T follicular helper cell (primary cell): ENCODE measurements at regions not wholly inside any gene's neighbourhood (a gene's known extent, or its start where the extent isn't known, plus 50 kb on each side); places are given as distances from the start of the nearest gene placed in this dataset.

Experiments
- DNase-seq: peaks from one replicate; pipeline ENCODE4 v3.0.0-alpha.2; 2020; ENCODE audit warnings: low read depth

DNA sequence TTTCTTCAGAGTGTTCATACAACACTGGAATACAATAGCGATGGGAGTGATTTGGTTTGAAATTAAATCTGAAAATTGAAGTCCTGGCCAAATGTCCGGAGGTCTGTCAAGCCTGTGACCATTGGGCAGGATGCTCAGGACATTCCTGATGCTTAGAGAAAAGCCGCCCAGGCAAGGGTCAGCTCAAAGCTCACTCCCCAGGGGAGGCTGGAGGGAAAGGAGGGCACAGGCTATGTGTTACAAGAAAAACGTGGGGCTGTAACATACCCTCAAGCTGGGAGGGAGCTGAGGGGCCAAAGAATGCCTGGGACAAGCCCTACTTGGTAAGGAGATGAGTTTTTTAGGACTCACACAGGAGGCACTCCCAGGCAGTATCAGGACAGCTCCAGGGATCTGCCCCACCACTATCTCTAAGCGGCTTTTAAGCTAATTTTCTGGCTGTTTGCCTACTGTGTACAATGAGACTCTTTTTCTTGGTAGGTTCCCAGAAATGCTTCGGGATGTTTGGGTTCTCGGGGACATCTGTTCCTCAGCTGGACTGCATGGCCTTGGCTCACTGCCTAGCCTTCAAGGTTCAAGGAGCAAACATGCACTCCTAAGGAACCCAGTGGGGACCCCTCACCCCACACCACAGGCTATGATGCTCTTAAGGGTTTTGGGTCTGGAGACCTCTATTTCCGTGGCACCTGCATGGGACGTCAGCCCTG, 500.1 kb downstream of the BRD1 start:
- no peak for DNase-seq

DNA sequence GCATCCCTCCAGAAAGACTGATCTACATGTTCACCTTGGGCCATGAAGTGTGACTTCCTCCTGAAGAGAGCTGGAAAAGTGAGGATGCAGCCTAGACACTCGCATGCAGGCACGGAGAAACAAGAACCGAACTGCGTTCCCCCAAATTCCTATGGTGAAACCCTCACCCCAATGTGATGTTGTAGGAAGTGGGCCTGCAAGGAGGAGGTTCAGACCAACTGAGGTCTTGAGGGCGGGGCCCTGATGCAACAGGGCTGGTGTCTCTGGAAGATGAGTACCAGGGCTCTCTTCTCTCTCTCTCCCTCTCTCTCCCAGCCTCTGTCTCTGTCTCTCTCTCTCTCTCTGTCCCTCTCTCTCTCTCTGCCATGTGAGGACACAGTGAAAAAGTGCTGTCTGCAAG, 501.1 kb downstream of the BRD1 start:
- no peak for DNase-seq

GRCh38 chr22:49325531-49326395, 501.9 kb downstream of the BRD1 start:
- DNase-seq = no peak

- no peak for DNase-seq
Measured at GRCh38 chr22:49324527-49325491, 502.9 kb downstream of the BRD1 start.

DNA sequence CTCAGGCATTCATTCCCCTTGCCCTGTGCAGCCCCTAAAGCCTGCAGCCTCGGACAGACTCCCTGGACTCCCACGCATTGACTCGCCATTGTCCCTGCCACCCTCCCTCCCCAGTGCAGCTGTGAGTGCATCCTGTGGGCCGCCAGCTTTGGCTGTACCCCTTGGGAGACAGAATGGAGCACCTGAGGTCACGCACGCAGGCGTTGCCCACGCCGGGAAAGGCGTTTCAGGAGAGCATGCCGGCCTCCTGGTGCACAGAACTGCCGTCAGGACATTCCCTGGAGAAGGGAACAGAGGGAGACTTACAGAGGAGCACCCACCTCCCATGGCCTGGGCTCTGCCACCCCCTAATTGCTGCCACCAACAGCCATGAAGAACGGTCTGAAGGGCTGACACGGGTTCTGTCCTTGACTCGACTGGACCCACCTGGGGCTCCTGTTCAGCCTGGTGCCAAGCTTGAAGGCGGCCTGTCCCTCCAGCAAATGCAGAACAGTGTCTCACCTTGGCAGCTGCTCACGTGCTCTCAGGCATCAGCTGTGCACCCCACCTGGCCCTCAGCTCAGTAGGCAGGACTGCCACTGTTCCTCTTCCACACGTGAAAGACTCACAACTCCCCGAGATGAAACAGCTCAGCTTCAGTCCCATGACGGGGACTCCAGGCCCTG, 503.8 kb downstream of the BRD1 start:
- DNase-seq = no peak

GRCh38 chr22:49322861-49323622, 504.6 kb downstream of the BRD1 start:
- DNase-seq = no peak

DNA sequence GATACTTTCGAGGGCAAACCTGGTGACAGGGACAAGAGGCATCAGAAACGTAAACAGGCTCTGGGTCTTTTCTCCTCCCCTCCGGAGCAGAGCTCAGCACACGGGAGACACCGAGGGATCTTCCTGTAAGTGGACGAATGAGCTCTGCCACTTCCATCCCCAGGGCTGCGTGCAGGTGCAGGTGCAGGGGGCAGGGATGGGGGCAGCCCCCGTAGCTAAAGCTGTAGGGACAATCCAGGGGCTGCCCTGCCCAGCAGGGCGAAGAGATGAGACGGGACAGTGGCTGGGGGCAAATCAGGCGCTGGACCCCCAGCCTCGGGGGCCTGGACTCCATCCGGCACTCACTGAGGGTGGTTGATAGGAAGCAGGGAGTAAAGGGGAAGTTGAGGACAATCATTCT, 505.4 kb downstream of the BRD1 start:
- no peak for DNase-seq

DNA sequence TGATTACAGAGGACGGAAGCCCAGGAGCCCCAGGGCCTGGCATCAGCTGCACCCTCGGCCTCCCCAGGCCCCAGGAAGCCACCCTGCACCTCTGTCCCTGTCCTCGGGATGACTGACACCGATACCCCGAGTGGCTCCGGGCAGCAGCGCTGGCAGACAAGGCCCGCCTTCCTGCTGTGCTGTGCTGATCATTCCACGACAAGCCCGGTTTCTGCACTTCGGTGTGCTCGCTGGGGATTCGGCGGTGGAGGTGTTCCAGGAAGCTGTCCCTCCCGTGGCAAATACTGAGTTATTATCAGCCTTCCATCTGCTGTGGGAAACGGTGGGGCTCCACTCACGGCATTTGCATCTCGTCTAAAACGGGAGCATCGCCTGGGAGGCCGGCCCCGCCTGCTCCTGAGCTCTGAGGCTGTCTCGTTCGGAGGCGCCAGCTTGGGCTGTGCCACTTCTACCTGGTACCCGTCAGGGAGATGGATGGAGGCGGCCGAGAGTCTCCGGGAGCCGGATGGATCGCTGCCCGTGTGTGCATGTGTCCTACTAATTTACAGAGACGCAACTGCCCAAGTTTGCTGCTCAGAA, 506.1 kb downstream of the BRD1 start:
- DNase-seq = no peak

- no peak for DNase-seq
Measured at GRCh38 chr22:49320714-49321476, 506.8 kb downstream of the BRD1 start.

DNA sequence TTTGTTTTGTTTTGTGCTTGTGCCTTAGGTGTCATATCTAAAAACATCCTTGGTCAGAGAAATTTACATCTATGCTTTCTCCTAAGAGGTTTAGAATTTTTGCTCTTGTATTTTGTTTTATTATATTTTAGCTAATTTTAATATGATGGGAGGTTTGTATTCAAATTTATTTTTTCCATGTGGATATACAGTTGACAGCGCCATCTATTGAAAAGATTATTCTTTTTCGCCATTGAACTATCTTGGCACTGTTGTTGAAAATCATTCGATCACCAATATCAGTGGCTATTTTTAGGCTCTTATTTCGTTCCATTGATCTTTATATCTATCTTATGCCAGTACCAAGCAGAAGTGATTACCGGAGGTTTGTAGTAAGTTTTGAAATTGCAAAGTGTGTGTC, 510.3 kb downstream of the BRD1 start:
- DNase-seq = no peak

DNA sequence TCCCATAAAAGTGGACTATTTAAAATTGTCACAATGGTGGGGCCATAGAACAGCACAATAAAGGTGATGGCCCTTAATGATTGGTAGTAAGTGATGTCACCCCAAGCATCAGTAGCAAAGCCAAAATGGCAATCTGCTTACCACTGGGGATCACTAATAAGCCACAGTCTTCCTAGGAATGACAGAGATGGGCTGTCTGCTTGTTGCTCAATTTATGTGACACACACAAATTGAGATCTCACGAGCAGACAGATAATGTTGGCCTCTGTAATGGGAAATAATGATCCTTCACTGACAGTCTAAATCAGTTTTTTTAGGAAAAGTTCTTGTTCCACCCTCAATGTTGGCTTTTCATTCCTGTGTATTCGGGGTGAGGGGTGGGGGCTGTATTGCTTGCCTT, 515.1 kb downstream of the BRD1 start:
- no peak for DNase-seq

GRCh38 chr22:49310354-49310753, 517.3 kb downstream of the BRD1 start:
- no peak for DNase-seq

- DNase-seq = no peak
Measured at GRCh38 chr22:49308300-49308699, 519.4 kb downstream of the BRD1 start.

GRCh38 chr22:49307870-49308269, 519.8 kb downstream of the BRD1 start:
- DNase-seq = no peak

DNA sequence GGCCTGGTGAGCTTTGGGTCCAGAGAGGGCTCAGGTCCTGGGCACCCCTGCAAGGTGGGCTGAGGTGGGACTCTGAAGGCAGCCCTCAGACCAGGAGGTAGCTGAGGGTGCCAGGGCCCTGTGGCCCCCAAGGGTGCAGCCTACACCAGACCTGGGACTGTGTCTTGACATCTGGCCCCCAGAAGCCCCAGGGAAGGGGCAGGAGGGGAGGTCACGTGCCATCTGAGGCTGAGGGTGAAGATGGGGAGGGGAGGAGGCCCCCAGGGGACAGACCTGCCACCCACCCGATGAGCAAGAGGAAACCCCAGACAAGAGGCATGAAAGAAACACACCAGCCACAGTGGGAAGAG, 520.2 kb downstream of the BRD1 start:
- DNase-seq = no peak

DNA sequence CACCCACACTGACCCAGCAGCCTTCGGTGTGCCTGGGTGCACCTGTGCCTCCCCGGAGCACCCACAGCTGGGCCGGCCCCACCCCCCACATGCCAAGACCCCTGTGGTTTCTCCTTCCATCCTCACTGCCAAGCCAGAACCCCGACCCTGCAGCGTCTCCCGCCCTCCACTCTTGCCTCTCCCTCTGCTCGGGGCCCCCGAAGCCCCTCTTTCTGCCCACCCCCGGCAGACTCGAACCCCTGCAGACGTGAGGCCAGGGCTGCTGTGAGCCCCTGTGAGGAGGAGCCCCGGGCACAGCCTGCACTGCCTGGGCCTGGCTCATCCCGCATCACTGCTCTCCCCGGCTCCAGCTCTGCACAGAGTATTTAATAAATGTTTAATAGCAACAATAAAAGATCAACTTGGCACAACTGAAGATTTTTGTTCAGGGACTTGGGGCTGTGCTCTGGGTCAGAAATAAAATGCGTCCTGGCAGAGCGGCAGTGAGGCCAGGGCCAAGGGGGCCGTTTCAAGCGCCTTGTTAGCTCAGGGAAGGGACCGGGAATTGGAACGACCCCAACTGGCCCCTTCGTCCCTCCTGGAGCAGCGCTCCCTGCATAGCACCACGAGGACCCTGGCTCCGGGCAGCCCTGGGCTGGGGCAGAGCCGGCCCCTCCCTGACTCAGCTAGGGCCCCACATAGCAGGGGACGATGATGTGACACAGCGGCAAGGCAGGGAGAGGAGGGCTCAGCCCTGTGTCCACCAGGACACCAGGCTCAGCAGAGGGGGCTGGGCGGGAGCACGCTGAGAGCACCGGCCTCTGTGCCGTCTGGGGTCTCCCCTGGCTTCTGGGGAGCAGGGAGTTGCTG, 520.8 kb downstream of the BRD1 start:
- no peak for DNase-seq

DNA sequence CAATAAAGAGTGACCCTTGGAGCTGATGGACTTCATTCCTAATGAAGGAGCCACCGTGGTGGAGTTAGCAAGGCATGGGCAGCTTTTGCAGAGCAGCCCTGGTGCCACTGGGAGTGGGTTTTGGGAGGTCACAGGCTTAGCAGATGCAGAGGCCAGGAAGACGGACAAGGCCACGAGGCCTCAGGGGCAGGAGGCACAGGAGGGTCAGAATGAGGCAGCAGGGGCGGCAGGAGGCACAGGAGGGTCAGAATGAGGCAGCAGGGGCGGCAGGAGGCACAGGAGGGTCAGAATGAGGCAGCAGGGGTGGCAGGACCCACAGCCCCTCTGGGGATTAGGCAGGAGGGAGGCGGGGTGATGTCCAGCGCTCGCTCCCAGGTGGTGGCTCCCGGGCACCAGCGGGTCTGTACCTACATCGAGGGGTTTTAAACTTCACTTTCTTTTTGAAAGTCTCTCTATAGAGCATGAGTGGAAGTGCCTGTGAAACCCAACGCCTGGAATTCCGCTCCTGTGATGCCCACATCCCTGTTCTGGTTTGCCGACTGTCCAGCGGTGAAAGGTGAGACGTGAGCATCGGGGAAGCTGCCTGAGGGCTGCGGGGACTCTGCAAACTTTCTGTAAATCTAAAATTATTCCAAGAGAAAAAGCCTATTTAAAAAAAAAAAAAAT, 521.6 kb downstream of the BRD1 start:
- DNase-seq = no peak

DNA sequence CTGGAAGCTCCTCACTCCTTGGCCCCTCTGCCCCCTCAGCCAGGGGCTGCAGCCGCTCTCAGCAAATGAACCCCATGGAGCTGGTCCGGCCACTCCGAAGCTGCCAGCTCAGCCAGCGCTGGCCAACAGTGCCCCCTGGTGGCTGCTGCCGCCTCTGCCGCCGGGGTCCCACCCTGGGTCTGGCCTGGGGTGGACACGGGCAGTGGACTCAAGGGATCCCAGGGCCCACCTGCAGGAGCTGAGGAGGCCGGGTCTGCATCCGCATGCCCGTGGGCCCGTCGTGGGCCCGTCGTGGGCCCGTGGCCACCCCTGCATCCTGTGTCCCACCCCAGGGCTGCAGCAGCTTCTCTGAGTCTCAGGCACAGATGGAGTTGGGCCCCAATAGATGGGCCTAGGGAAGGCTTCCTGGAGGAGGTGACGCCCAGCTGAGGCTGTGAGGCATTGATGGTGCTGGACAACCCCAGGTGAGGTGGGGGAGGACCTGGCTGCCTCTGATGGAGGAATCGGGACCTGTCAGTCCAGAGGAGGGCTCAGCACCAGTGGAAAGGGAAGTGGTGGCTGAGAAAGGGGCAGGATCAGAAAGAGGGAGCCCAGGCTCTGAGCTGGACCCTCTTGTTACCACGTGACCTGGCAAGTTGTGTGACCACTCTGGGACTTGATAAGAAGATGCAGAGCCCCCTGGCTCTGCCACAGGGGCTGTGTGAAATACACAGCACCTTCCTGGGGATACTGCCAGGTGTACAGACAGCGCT, 522.3 kb downstream of the BRD1 start:
- DNase-seq = peak; percentile 10
